Astrocyte (in vitro differentiated cells and primary cell): ENCODE measurements at regions not wholly inside any gene's neighbourhood (a gene's known extent, or its start where the extent isn't known, plus 50 kb on each side); places are given as distances from the start of the nearest gene placed in this dataset.

Experiments used
- DNase-seq: peaks from one replicate; pipeline ENCODE4 v3.0.0-alpha.2; 2010; ENCODE audit warnings: low read depth
- FAIRE-seq: peaks from 2 replicates; lab custom pipeline; 2011; peaks lifted over from hg19 to GRCh38; lab: Jason Lieb, UNC
- H2AFZ ChIP-seq: 2 replicates; pipeline ENCODE4 v1.6.0; 2012; ENCODE audit warnings: low read depth, low read length, inconsistent platforms
- H3K27ac ChIP-seq: 2 replicates; pipeline ENCODE4 v1.5.1; 2011; ENCODE audit warnings: low read depth, low read length, inconsistent platforms
- H3K27me3 ChIP-seq: 2 replicates; pipeline ENCODE4 v1.6.0; 2011; ENCODE audit warnings: low read length, inconsistent platforms; ENCODE audit not compliant: insufficient read depth
- H3K36me3 ChIP-seq: 2 replicates; pipeline ENCODE4 v1.5.1; 2011; ENCODE audit warnings: low read length, inconsistent platforms; ENCODE audit not compliant: insufficient read depth
- H3K4me1 ChIP-seq: 2 replicates; pipeline ENCODE4 v1.5.1; 2011; ENCODE audit warnings: low read length, inconsistent platforms; ENCODE audit not compliant: insufficient read depth
- H3K4me2 ChIP-seq: 2 replicates; pipeline ENCODE4 v1.6.0; 2012; ENCODE audit warnings: low read length, inconsistent platforms
- H3K4me3 ChIP-seq: 2 replicates; pipeline ENCODE4 v1.5.1; 2011; ENCODE audit warnings: low read depth, mild to moderate bottlenecking, low read length, inconsistent platforms; ENCODE audit not compliant: insufficient read depth
- H3K79me2 ChIP-seq: 2 replicates; pipeline ENCODE4 v1.6.0; 2012; ENCODE audit warnings: mild to moderate bottlenecking, low read length, inconsistent platforms; ENCODE audit not compliant: insufficient read depth
- H3K9ac ChIP-seq: 2 replicates; pipeline ENCODE4 v1.6.0; 2012; ENCODE audit warnings: mild to moderate bottlenecking, low read length, inconsistent platforms
- H3K9me3 ChIP-seq: 2 replicates; pipeline ENCODE4 v1.5.1; 2012; ENCODE audit warnings: low read depth, mild to moderate bottlenecking, low read length, inconsistent platforms; ENCODE audit not compliant: insufficient read depth
- H4K20me1 ChIP-seq: 2 replicates; pipeline ENCODE4 v1.6.0; 2012; ENCODE audit warnings: low read length, inconsistent platforms; ENCODE audit not compliant: insufficient read depth
- H3K27ac Mint-ChIP-seq: one replicate; pipeline ENCODE4 v1.8.0; 2021; ENCODE audit warnings: mild to moderate bottlenecking, mixed read lengths; ENCODE audit not compliant: unreplicated experiment
- H3K27me3 Mint-ChIP-seq: one replicate; pipeline ENCODE4 v1.8.0; 2021; ENCODE audit warnings: low read depth, mixed read lengths; ENCODE audit not compliant: unreplicated experiment
- H3K36me3 Mint-ChIP-seq: one replicate; pipeline ENCODE4 v1.8.0; 2021; ENCODE audit warnings: low read depth, mixed read lengths; ENCODE audit not compliant: unreplicated experiment
- H3K4me1 Mint-ChIP-seq: one replicate; pipeline ENCODE4 v1.8.0; 2021; ENCODE audit warnings: low read depth, mixed read lengths; ENCODE audit not compliant: unreplicated experiment
- H3K4me3 Mint-ChIP-seq: one replicate; pipeline ENCODE4 v1.8.0; 2021; ENCODE audit warnings: mild to moderate bottlenecking, moderate library complexity, mixed read lengths; ENCODE audit not compliant: unreplicated experiment
- H3K9me3 Mint-ChIP-seq: one replicate; pipeline ENCODE4 v1.8.0; 2021; ENCODE audit warnings: mild to moderate bottlenecking, mixed read lengths; ENCODE audit not compliant: unreplicated experiment
- EZH2 ChIP-seq: IDR thresholded peaks from 2 replicates; pipeline ENCODE4 v1.6.1; 2012; ENCODE audit warnings: mild to moderate bottlenecking, low read length, inconsistent platforms; ENCODE audit not compliant: insufficient read depth
- TF ChIP-seq, protein P1 (sequence below): IDR thresholded peaks from 2 replicates; pipeline ENCODE4 v1.5.1; 2011; ENCODE audit warnings: low read depth, mild to moderate bottlenecking, inconsistent platforms, low read length, moderate library complexity; ENCODE audit not compliant: insufficient read depth

DNA sequence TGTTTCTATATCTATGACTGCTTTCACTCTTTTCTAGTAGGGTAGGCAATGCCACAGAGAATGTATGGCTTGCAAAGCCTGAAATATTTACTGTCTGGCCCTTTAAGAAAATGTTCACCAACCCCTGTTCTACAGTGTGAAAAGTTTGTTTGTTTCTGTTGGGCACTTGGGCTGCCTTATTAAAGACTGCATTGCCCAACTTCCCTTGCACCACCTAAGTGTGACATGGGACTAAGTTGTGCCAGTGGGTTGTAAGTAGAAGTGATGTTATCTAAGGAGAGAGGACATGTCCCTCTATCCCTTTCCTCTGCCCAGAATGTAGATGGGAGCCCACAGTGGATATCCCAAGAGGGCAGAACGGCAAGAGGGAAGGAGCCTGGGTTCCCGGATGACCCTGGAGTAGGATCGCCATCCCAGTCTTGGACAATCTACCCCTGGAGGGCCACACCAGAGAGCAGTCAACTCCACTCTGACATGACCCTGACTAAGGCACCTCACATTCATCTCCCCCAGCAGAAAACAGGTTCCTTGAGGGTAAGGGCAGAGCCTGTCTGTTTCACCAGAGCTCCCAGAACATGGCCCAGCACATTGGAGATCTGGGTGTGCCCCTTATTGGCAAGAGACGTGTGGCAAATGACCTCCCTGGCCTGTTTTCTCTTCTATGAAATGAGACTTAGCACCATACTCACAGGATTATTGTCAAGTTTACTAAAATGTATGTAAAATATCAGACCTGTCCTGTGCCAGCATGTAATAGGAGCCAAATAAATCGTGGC lies 138.8 kb downstream of the SMAD6 start:
- peaks cover 3% of the 10 kb centered on the region for H3K9me3 Mint-ChIP-seq
- no peak overlapping the region for H3K9ac ChIP-seq
- no peaks in the 10 kb centered on the region for H3K36me3 ChIP-seq
- no peak overlapping the region for H2AFZ ChIP-seq
- no peak overlapping the region for H3K4me3 ChIP-seq
- H3K4me3 Mint-ChIP-seq = no peak overlapping the region
- no peak for FAIRE-seq
- peaks cover 20% of the 10 kb centered on the region for H3K79me2 ChIP-seq
- H3K4me1 ChIP-seq = peaks cover 20% of the 10 kb centered on the region
- peaks cover 3% of the 10 kb centered on the region for H3K27me3 Mint-ChIP-seq
- no peaks in the 10 kb centered on the region for H3K27me3 ChIP-seq
- H3K4me2 ChIP-seq = no peak overlapping the region
- no peak overlapping the region for H3K27ac ChIP-seq
- no peak overlapping the region for H3K27ac Mint-ChIP-seq
- H4K20me1 ChIP-seq = no peaks in the 10 kb centered on the region
- DNase-seq = no peak
- H3K4me1 Mint-ChIP-seq = peaks cover 24% of the 10 kb centered on the region
- H3K36me3 Mint-ChIP-seq = no peaks in the 10 kb centered on the region
- H3K9me3 ChIP-seq = no peaks in the 10 kb centered on the region
- no peak for TF ChIP-seq EZH2
- TF ChIP-seq, protein P1, sequence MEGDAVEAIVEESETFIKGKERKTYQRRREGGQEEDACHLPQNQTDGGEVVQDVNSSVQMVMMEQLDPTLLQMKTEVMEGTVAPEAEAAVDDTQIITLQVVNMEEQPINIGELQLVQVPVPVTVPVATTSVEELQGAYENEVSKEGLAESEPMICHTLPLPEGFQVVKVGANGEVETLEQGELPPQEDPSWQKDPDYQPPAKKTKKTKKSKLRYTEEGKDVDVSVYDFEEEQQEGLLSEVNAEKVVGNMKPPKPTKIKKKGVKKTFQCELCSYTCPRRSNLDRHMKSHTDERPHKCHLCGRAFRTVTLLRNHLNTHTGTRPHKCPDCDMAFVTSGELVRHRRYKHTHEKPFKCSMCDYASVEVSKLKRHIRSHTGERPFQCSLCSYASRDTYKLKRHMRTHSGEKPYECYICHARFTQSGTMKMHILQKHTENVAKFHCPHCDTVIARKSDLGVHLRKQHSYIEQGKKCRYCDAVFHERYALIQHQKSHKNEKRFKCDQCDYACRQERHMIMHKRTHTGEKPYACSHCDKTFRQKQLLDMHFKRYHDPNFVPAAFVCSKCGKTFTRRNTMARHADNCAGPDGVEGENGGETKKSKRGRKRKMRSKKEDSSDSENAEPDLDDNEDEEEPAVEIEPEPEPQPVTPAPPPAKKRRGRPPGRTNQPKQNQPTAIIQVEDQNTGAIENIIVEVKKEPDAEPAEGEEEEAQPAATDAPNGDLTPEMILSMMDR = no peak

- H3K4me1 Mint-ChIP-seq = peaks cover 24% of the 10 kb centered on the region
- peaks cover 23% of the 10 kb centered on the region for H3K79me2 ChIP-seq
- peaks cover 20% of the 10 kb centered on the region for H3K4me1 ChIP-seq
- no peaks in the 10 kb centered on the region for H3K36me3 ChIP-seq
- FAIRE-seq = no peak
- H3K9me3 Mint-ChIP-seq = no peaks in the 10 kb centered on the region
- H3K4me3 Mint-ChIP-seq = peak overlapping the region; percentile 63
- DNase-seq = peak; percentile 83
- H3K27me3 Mint-ChIP-seq = peaks cover 3% of the 10 kb centered on the region
- no peaks in the 10 kb centered on the region for H4K20me1 ChIP-seq
- H3K9ac ChIP-seq = peak overlapping the region; percentile 85
- peak overlapping the region; percentile 51 for H3K4me3 ChIP-seq
- peak overlapping the region; percentile 96 for H3K27ac ChIP-seq
- H3K4me2 ChIP-seq = peak overlapping the region; percentile 81
- no peaks in the 10 kb centered on the region for H3K36me3 Mint-ChIP-seq
- peak overlapping the region; percentile 78 for H3K27ac Mint-ChIP-seq
- no peaks in the 10 kb centered on the region for H3K27me3 ChIP-seq
- TF ChIP-seq, protein P1 = no peak
- no peak for TF ChIP-seq EZH2
- peak overlapping the region; percentile 84 for H2AFZ ChIP-seq
- H3K9me3 ChIP-seq = no peaks in the 10 kb centered on the region
Observed at GRCh38 chr15:66841953-66842681, 140.1 kb downstream of the SMAD6 start.
